GM23338 (cell line): ENCODE measurements at regions not wholly inside any gene's neighbourhood (a gene's known extent, or its start where the extent isn't known, plus 50 kb on each side); places are given as distances from the start of the nearest gene placed in this dataset.

Experiments
- ATAC-seq: fragments of 200-7000 bp; cut with Tn5 transposase; 3 replicates; pipeline ENCODE4 v1.9.1; 2020
- DNase-seq: peaks from one replicate; pipeline ENCODE4 v3.0.0-alpha.2; 2015; ENCODE audit warnings: low spot score
- H2AFZ ChIP-seq: fragments of 200-600 bp; sonication (generic); 2 replicates; pipeline ENCODE4 v1.8.0; 2016; ENCODE audit warnings: antibody characterized with exemption, mild to moderate bottlenecking, moderate library complexity
- H3F3A ChIP-seq: fragments of 200-600 bp; sonication (generic); replicated peaks from 2 replicates; pipeline ENCODE4 v1.8.0; 2017; ENCODE audit warnings: antibody characterized with exemption, mixed run types, low read depth
- H3K27ac ChIP-seq: fragments of 200-600 bp; sonication (generic); 2 replicates; pipeline ENCODE4 v1.6.1; 2016; ENCODE audit warnings: low read depth
- H3K27me3 ChIP-seq: fragments of 200-600 bp; sonication (generic); 2 replicates; pipeline ENCODE4 v1.8.0; 2016; ENCODE audit warnings: mild to moderate bottlenecking, mixed run types, moderate library complexity; ENCODE audit not compliant: insufficient read depth
- H3K36me3 ChIP-seq: fragments of 200-600 bp; sonication (generic); 2 replicates; pipeline ENCODE4 v1.8.0; 2016; ENCODE audit warnings: mild to moderate bottlenecking; ENCODE audit not compliant: insufficient read depth
- H3K4me1 ChIP-seq: fragments of 200-600 bp; sonication (generic); 2 replicates; pipeline ENCODE4 v1.8.0; 2016; ENCODE audit warnings: mild to moderate bottlenecking, moderate library complexity; ENCODE audit not compliant: insufficient read depth
- H3K4me2 ChIP-seq: fragments of 200-600 bp; sonication (generic); 2 replicates; pipeline ENCODE4 v1.7.1; 2017; ENCODE audit warnings: mixed run types
- H3K4me3 ChIP-seq: fragments of 200-600 bp; sonication (generic); 2 replicates; pipeline ENCODE4 v1.6.1; 2016; ENCODE audit warnings: mixed run types
- H3K79me2 ChIP-seq: fragments of 200-600 bp; sonication (generic); replicated peaks from 2 replicates; pipeline ENCODE4 v1.8.0; 2017; ENCODE audit warnings: mild to moderate bottlenecking; ENCODE audit not compliant: insufficient read depth
- H3K9me2 ChIP-seq: fragments of 200-600 bp; sonication (generic); 2 replicates; pipeline ENCODE4 v1.8.0; 2017; ENCODE audit not compliant: insufficient read depth
- H4K20me1 ChIP-seq: fragments of 200-600 bp; sonication (generic); replicated peaks from 2 replicates; pipeline ENCODE4 v1.8.0; 2017; ENCODE audit warnings: mild to moderate bottlenecking; ENCODE audit not compliant: insufficient read depth
- H3K27ac Mint-ChIP-seq: 2 replicates; pipeline ENCODE4 v1.8.0; 2020; ENCODE audit warnings: inconsistent platforms, mild to moderate bottlenecking, moderate library complexity, mixed read lengths
- H3K27me3 Mint-ChIP-seq: 3 replicates; pipeline ENCODE4 v1.8.0; 2022; ENCODE audit warnings: low read depth, mild to moderate bottlenecking, moderate library complexity, mixed read lengths, inconsistent platforms; ENCODE audit not compliant: insufficient read depth, poor library complexity
- H3K36me3 Mint-ChIP-seq: 3 replicates; pipeline ENCODE4 v1.8.0; 2021; ENCODE audit warnings: low read depth, mild to moderate bottlenecking, inconsistent platforms, moderate library complexity, mixed read lengths
- H3K4me1 Mint-ChIP-seq: 3 replicates; pipeline ENCODE4 v1.8.0; 2020; ENCODE audit warnings: mild to moderate bottlenecking, inconsistent platforms, mixed read lengths
- H3K4me3 Mint-ChIP-seq: 3 replicates; pipeline ENCODE4 v1.8.0; 2021; ENCODE audit warnings: moderate library complexity, mild to moderate bottlenecking, inconsistent platforms, mixed read lengths
- H3K9me3 Mint-ChIP-seq: 3 replicates; pipeline ENCODE4 v1.8.0; 2020; ENCODE audit warnings: moderate library complexity, mild to moderate bottlenecking, inconsistent platforms, mixed read lengths
- CREB1 ChIP-seq: fragments of 250-450 bp; sonication (Bioruptor Pico); IDR thresholded peaks from 2 replicates; pipeline ENCODE4 v1.5.0; 2020; ENCODE audit warnings: low read depth, mild to moderate bottlenecking, moderate library complexity
- CTCF ChIP-seq, 2 experiments: fragments of 200-600 bp in 1 of 2; sonication (generic) in 1 of 2; conservative IDR thresholded peaks; 2 replicates each; pipeline versions ENCODE4 v1.5.1 to v1.6.1; 2016 to 2017; ENCODE audit warnings: antibody characterized with exemption in 2 of 2, low read depth in 2 of 2, mild to moderate bottlenecking in 2 of 2, moderate library complexity in 1 of 2
- EZH2phosphoT487 ChIP-seq: fragments of 200-600 bp; sonication (generic); IDR thresholded peaks from one replicate; pipeline ENCODE4 v1.8.1; 2018; ENCODE audit warnings: antibody characterized with exemption; ENCODE audit not compliant: unreplicated experiment
- JUNB ChIP-seq: IDR thresholded peaks from one replicate; pipeline ENCODE4 v1.6.1; 2016; ENCODE audit warnings: antibody characterized with exemption; ENCODE audit not compliant: unreplicated experiment
- NANOG ChIP-seq: IDR thresholded peaks from 2 replicates; pipeline ENCODE4 v1.6.1; 2016; ENCODE audit warnings: antibody characterized with exemption, borderline replicate concordance
- POLR2AphosphoS5 ChIP-seq: IDR thresholded peaks from 2 replicates; pipeline ENCODE4 v1.6.1; 2016; ENCODE audit warnings: antibody characterized with exemption, low read depth
- REST ChIP-seq: IDR thresholded peaks from one replicate; pipeline ENCODE4 v1.6.1; 2018; ENCODE audit warnings: antibody characterized with exemption; ENCODE audit not compliant: unreplicated experiment
- STAT1 ChIP-seq: IDR thresholded peaks from one replicate; pipeline ENCODE4 v1.6.1; 2016; ENCODE audit warnings: antibody characterized with exemption; ENCODE audit not compliant: unreplicated experiment
- ZNF331 ChIP-seq: fragments of 250-450 bp; sonication (Bioruptor Pico); IDR thresholded peaks from 2 replicates; pipeline ENCODE4 v1.5.0; 2020; ENCODE audit warnings: low read depth, mild to moderate bottlenecking, moderate library complexity

- no peak for TF ChIP-seq JUNB
- TF ChIP-seq CREB1 (CRISPR knock-in tag), result no peak
- no peak for TF ChIP-seq REST
Observed at GRCh38 chr2:122139739-122140420, 384.4 kb downstream of the TSN start.

GRCh38 chr2:122144884-122145283, 389.4 kb downstream of the TSN start:
- H3K4me1 Mint-ChIP-seq, result no peaks in the 10 kb centered on the region
- no peaks in the 10 kb centered on the region for H4K20me1 ChIP-seq

More at GRCh38 chr2:122139739-122140420, 384.4 kb downstream of the TSN start:
- H3K27me3 Mint-ChIP-seq, result peaks cover 3% of the 10 kb centered on the region
- no peaks in the 10 kb centered on the region for H3K79me2 ChIP-seq
- no peaks in the 10 kb centered on the region for H3K9me2 ChIP-seq
- no peaks in the 10 kb centered on the region for H3K4me1 Mint-ChIP-seq
- DNase-seq (no peak), ATAC-seq (no peak)
- no peaks in the 10 kb centered on the region for H3K36me3 Mint-ChIP-seq
- no peaks in the 10 kb centered on the region for H3K4me1 ChIP-seq
- no peaks in the 10 kb centered on the region for H3F3A ChIP-seq
- no peak overlapping the region for H3K4me3 Mint-ChIP-seq
- H3K27me3 ChIP-seq, result no peaks in the 10 kb centered on the region
- no peak overlapping the region for H3K4me2 ChIP-seq
- no peaks in the 10 kb centered on the region; the same call in 2 of the 3 replicates for H3K9me3 Mint-ChIP-seq
- H2AFZ ChIP-seq, result peak overlapping the region; percentile 43; the same call in 1 of the 2 replicates
- no peak overlapping the region for H3K27ac ChIP-seq
- H3K36me3 ChIP-seq, result no peaks in the 10 kb centered on the region
- H4K20me1 ChIP-seq, result no peaks in the 10 kb centered on the region
- no peak overlapping the region for H3K4me3 ChIP-seq
- H3K27ac Mint-ChIP-seq, result no peak overlapping the region

More at GRCh38 chr2:122144884-122145283, 389.4 kb downstream of the TSN start:
- ATAC-seq (no peak), DNase-seq (no peak)
- no peaks in the 10 kb centered on the region for H3K36me3 Mint-ChIP-seq
- Histone ChIP-seq H2AFZ (no peak overlapping the region), H3F3A (no peaks in the 10 kb centered on the region), H3K4me3 (no peak overlapping the region), H3K36me3 (no peaks in the 10 kb centered on the region), H3K4me1 (no peaks in the 10 kb centered on the region), H3K27me3 (no peaks in the 10 kb centered on the region), H3K79me2 (no peaks in the 10 kb centered on the region), H3K9me2 (peaks cover 11% of the 10 kb centered on the region; the same call in 1 of the 2 replicates), H3K4me2 (no peak overlapping the region), H3K27ac (no peak overlapping the region)
- H3K27me3 Mint-ChIP-seq, result peaks cover 2% of the 10 kb centered on the region
- no peak overlapping the region for H3K27ac Mint-ChIP-seq
- no peak for TF ChIP-seq CREB1 (CRISPR knock-in tag)
- no peak for TF ChIP-seq CTCF (conservative IDR thresholded peaks at IDR 0.05; ENCODE audit: low read depth in 2 of 2)
- no peak for TF ChIP-seq EZH2phosphoT487
- no peak for TF ChIP-seq STAT1
- no peak for TF ChIP-seq JUNB
- no peak for TF ChIP-seq ZNF331 (CRISPR knock-in tag)
- TF ChIP-seq POLR2AphosphoS5, result no peak
- TF ChIP-seq NANOG, result no peak
- H3K4me3 Mint-ChIP-seq, result no peak overlapping the region
- H3K9me3 Mint-ChIP-seq, result no peaks in the 10 kb centered on the region; the same call in 2 of the 3 replicates
